H1 (cell line): ENCODE measurements at regions not wholly inside any gene's neighbourhood (a gene's known extent, or its start where the extent isn't known, plus 50 kb on each side); places are given as distances from the start of the nearest gene placed in this dataset.

ENCODE experiments used
- CTCF ChIA-PET: fragments of 300-600 bp; sonication (Branson Sonifier 250); formaldehyde crosslinking; loops from one replicate; lab custom pipeline; 2021; ENCODE audit not compliant: partially characterized antibody; lab: Charles Lee
- POLR2A ChIA-PET: fragments of 300-600 bp; sonication (Branson Sonifier 250); formaldehyde crosslinking; loops from one replicate; lab custom pipeline; 2021; ENCODE audit warnings: inconsistent platforms; ENCODE audit not compliant: partially characterized antibody; lab: Charles Lee
- DNase-seq, 2 experiments: peaks; one replicate each; pipeline versions ENCODE4 v3.0.0 to v3.0.0-alpha.2; 2010 to 2022; ENCODE audit warnings: low spot score in 2 of 2, low read depth in 1 of 2, mixed read lengths in 1 of 2
- FAIRE-seq: peaks from 2 replicates; lab custom pipeline; 2011; peaks lifted over from hg19 to GRCh38; lab: Jason Lieb, UNC
- H2AFZ ChIP-seq: 2 replicates; pipeline ENCODE4 v1.8.1; 2012; ENCODE audit warnings: low read length, inconsistent platforms
- H2AK5ac ChIP-seq: 2 replicates; pipeline ENCODE4 v1.6.1; 2013; ENCODE audit warnings: low read depth, low read length
- H2BK120ac ChIP-seq: replicated peaks from 2 replicates; pipeline ENCODE3; 2013; ENCODE audit warnings: low read depth, low read length, inconsistent platforms
- H2BK12ac ChIP-seq: 2 replicates; pipeline ENCODE4 v1.6.1; 2013; ENCODE audit warnings: low read depth, low read length
- H2BK15ac ChIP-seq: 2 replicates; pipeline ENCODE4 v1.6.1; 2013; ENCODE audit warnings: low read length
- H2BK20ac ChIP-seq: 2 replicates; pipeline ENCODE4 v1.6.1; 2013; ENCODE audit warnings: low read length
- H2BK5ac ChIP-seq: 2 replicates; pipeline ENCODE4 v1.6.1; 2013; ENCODE audit warnings: low read depth, low read length
- H3K14ac ChIP-seq: 2 replicates; pipeline ENCODE4 v1.6.1; 2013; ENCODE audit warnings: inconsistent platforms; ENCODE audit not compliant: insufficient read length
- H3K18ac ChIP-seq: 2 replicates; pipeline ENCODE4 v1.6.1; 2013; ENCODE audit warnings: low read length; ENCODE audit errors: extremely low read depth
- H3K23ac ChIP-seq: 2 replicates; pipeline ENCODE4 v1.6.1; 2013; ENCODE audit warnings: inconsistent platforms; ENCODE audit not compliant: insufficient read length
- H3K23me2 ChIP-seq: 2 replicates; pipeline ENCODE4 v1.6.1; 2013; ENCODE audit warnings: low read depth, low read length
- H3K27ac ChIP-seq: 2 replicates; pipeline ENCODE4 v1.6.1; 2011; ENCODE audit warnings: low read depth, low read length, inconsistent platforms
- H3K27me3 ChIP-seq, 4 experiments: replicated peaks in 1 of 4; 1 replicate in 1 of 4; 2 replicates in 3 of 4; pipeline versions ENCODE4 v1.6.1 to v1.8.1; 2011 to 2013; ENCODE audit warnings: low read length in 3 of 4, mild to moderate bottlenecking in 3 of 4, inconsistent platforms in 2 of 4, mixed read lengths in 2 of 4, moderate library complexity in 1 of 4; ENCODE audit not compliant: control insufficient read depth in 3 of 4, insufficient read depth in 3 of 4; ENCODE audit errors: extremely low read depth in 1 of 4
- H3K36me3 ChIP-seq, 4 experiments: 2 replicates each; pipeline versions ENCODE4 v1.6.1 to v1.8.1; 2011 to 2013; ENCODE audit warnings: mild to moderate bottlenecking in 4 of 4, low read length in 3 of 4, moderate library complexity in 2 of 4, control low read depth in 1 of 4, inconsistent platforms in 1 of 4; ENCODE audit not compliant: insufficient read depth in 4 of 4, control insufficient read depth in 2 of 4
- H3K4ac ChIP-seq: replicated peaks from 2 replicates; pipeline ENCODE3; 2013; ENCODE audit warnings: low read length, low read depth, mixed read lengths, inconsistent platforms; ENCODE audit not compliant: insufficient read length
- H3K4me1 ChIP-seq, 4 experiments: replicated peaks in 1 of 4; 1 replicate in 1 of 4; 2 replicates in 3 of 4; pipeline versions ENCODE4 v1.6.1 to v1.8.1; 2011 to 2013; ENCODE audit warnings: low read length in 3 of 4, inconsistent platforms in 2 of 4, mixed read lengths in 1 of 4; ENCODE audit not compliant: insufficient read depth in 4 of 4, control insufficient read depth in 3 of 4
- H3K4me2 ChIP-seq, 2 experiments: 2 replicates each; pipeline versions ENCODE4 v1.6.1 to v1.8.1; 2011 to 2013; ENCODE audit warnings: low read depth in 2 of 2, low read length in 2 of 2, control low read depth in 1 of 2, inconsistent platforms in 1 of 2, mild to moderate bottlenecking in 1 of 2; ENCODE audit not compliant: insufficient read depth in 1 of 2
- H3K4me3 ChIP-seq, 4 experiments: fragments of 200-600, 300-600 bp in 1 of 4; sonication (generic), shearing (Covaris generic), sonication (Bioruptor Twin) in 1 of 4; 2 replicates each; pipeline versions ENCODE4 v1.5.1 to v1.8.1; 2011 to 2016; ENCODE audit warnings: low read length in 4 of 4, low read depth in 3 of 4, control low read depth in 2 of 4, inconsistent platforms in 2 of 4, mild to moderate bottlenecking in 2 of 4, mixed read lengths in 1 of 4, moderate library complexity in 1 of 4; ENCODE audit not compliant: insufficient read depth in 2 of 4; ENCODE audit errors: extremely low read depth in 1 of 4
- H3K56ac ChIP-seq: replicated peaks from 2 replicates; pipeline ENCODE3; 2013; ENCODE audit warnings: low read depth, mild to moderate bottlenecking, mixed read lengths, low read length, inconsistent platforms; ENCODE audit not compliant: insufficient read length
- H3K79me1 ChIP-seq: 2 replicates; pipeline ENCODE4 v1.6.1; 2013; ENCODE audit warnings: low read depth, low read length, control low read depth
- H3K79me2 ChIP-seq, 2 experiments: 2 replicates each; pipeline versions ENCODE4 v1.6.1 to v1.8.1; 2012 to 2013; ENCODE audit warnings: low read length in 2 of 2, mild to moderate bottlenecking in 2 of 2, inconsistent platforms in 1 of 2; ENCODE audit not compliant: insufficient read depth in 2 of 2, control insufficient read depth in 1 of 2
- H3K9ac ChIP-seq, 4 experiments: replicated peaks in 1 of 4; 1 replicate in 1 of 4; 2 replicates in 3 of 4; pipeline versions ENCODE4 v1.6.1 to v1.8.1; 2011 to 2013; ENCODE audit warnings: low read depth in 3 of 4, low read length in 3 of 4, control low read depth in 2 of 4, mild to moderate bottlenecking in 2 of 4, moderate library complexity in 2 of 4, inconsistent platforms in 1 of 4; ENCODE audit errors: extremely low read depth in 1 of 4
- H3K9me3 ChIP-seq, 2 experiments: 2 replicates each; pipeline versions ENCODE4 v1.6.1 to v1.8.1; 2012 to 2013; ENCODE audit warnings: mild to moderate bottlenecking in 2 of 2, moderate library complexity in 2 of 2, control low read depth in 1 of 2, inconsistent platforms in 1 of 2, low read depth in 1 of 2, low read length in 1 of 2, mixed read lengths in 1 of 2; ENCODE audit not compliant: insufficient read depth in 2 of 2
- H4K20me1 ChIP-seq, 2 experiments: replicated peaks in 1 of 2; 2 replicates each; pipeline versions ENCODE3 to v1.8.1; 2011 to 2013; ENCODE audit warnings: inconsistent platforms in 2 of 2, low read length in 2 of 2, mild to moderate bottlenecking in 1 of 2; ENCODE audit not compliant: insufficient read depth in 2 of 2, control insufficient read depth in 1 of 2
- H4K5ac ChIP-seq: 2 replicates; pipeline ENCODE4 v1.6.1; 2013; ENCODE audit warnings: low read length, low read depth, mixed read lengths, inconsistent platforms; ENCODE audit not compliant: insufficient read length
- H4K8ac ChIP-seq: 2 replicates; pipeline ENCODE4 v1.8.0; 2013; ENCODE audit warnings: mild to moderate bottlenecking, moderate library complexity, low read length, inconsistent platforms; ENCODE audit not compliant: insufficient read depth; ENCODE audit errors: extremely low read depth
- H4K91ac ChIP-seq: replicated peaks from 2 replicates; pipeline ENCODE3; 2013; ENCODE audit warnings: low read length, mixed read lengths, inconsistent platforms; ENCODE audit not compliant: insufficient read length
- CEBPB ChIP-seq: IDR thresholded peaks from 2 replicates; pipeline ENCODE4 v1.6.1; 2012; ENCODE audit warnings: low read depth, low read length
- POLR2A ChIP-seq, 2 experiments: IDR thresholded peaks; 1 replicate in 1 of 2; 2 replicates in 1 of 2; pipeline ENCODE4 v1.6.1; 2011; ENCODE audit warnings: low read depth in 2 of 2, low read length in 2 of 2, mild to moderate bottlenecking in 2 of 2; ENCODE audit errors: control extremely low read depth in 1 of 2
- WGBS, 2 experiments: shearing (Covaris generic) in 1 of 2; methylation state at CpG; one replicate each; pipeline versions ENCODE4 v1.1.6 to v1.1.7; 2013 to 2015; ENCODE audit warnings: low lambda C conversion rate in 2 of 2, mixed read lengths in 2 of 2, inconsistent platforms in 1 of 2, low coverage in 1 of 2, missing lambda C conversion rate in 1 of 2; ENCODE audit not compliant: insufficient replicate concordance in 2 of 2, insufficient coverage in 1 of 2, insufficient read length in 1 of 2; ENCODE audit errors: extremely low coverage in 1 of 2, missing lambda C conversion rate in 1 of 2; 5-methylcytosine and 5-hydroxymethylcytosine counted together

GRCh38 chr10:18767981-18768380, 108.8 kb downstream of the ARL5B start:
- no peaks in the 10 kb centered on the region for H3K79me2 ChIP-seq
- no peak overlapping the region for H2BK5ac ChIP-seq
- H2BK120ac ChIP-seq: no peak overlapping the region
- no peak overlapping the region for H3K18ac ChIP-seq
- H2BK20ac ChIP-seq: no peak overlapping the region
- no peak for FAIRE-seq
- H3K27ac ChIP-seq: no peak overlapping the region
- no peaks in the 10 kb centered on the region for H3K9me3 ChIP-seq
- H3K9ac ChIP-seq: no peak overlapping the region
- H3K56ac ChIP-seq: no peak overlapping the region
- no peak overlapping the region for H2BK15ac ChIP-seq
- no peaks in the 10 kb centered on the region for H3K36me3 ChIP-seq
- H4K91ac ChIP-seq: no peak overlapping the region
- no peak overlapping the region for H3K4ac ChIP-seq
- H3K4me3 ChIP-seq: no peak overlapping the region
- H3K23ac ChIP-seq: no peak overlapping the region
- CTCF ChIA-PET: no interaction called here
- no peak overlapping the region for H2AFZ ChIP-seq
- no peak overlapping the region for H4K8ac ChIP-seq
- no peaks in the 10 kb centered on the region for H4K20me1 ChIP-seq
- no peak overlapping the region for H4K5ac ChIP-seq
- H3K14ac ChIP-seq: no peak overlapping the region
- no peaks in the 10 kb centered on the region for H3K23me2 ChIP-seq
- H3K4me1 ChIP-seq: no peaks in the 10 kb centered on the region
- H3K27me3 ChIP-seq: no peaks in the 10 kb centered on the region
- H2BK12ac ChIP-seq: no peak overlapping the region
- WGBS, 2 experiments: 92% methylated on average over 4 of the region's 4 CpGs; no CpG with 5 or more reads in 1 of the 2 experiments
- no peaks in the 10 kb centered on the region for H3K79me1 ChIP-seq
- H2AK5ac ChIP-seq: no peak overlapping the region
- no peak for DNase-seq
- TF ChIP-seq POLR2A (IDR thresholded peaks at IDR 0.05; ENCODE audit: control extremely low read depth in 1 of 2, low read depth in 2 of 2, low read length in 2 of 2) (no peak), CEBPB (peak; percentile 97)
- H3K4me2 ChIP-seq: no peak overlapping the region
- POLR2A ChIA-PET: no interaction called here
